OCI-LY1 (cell line): ENCODE measurements at regions not wholly inside any gene's neighbourhood (a gene's known extent, or its start where the extent isn't known, plus 50 kb on each side); places are given as distances from the start of the nearest gene placed in this dataset.

Source experiments
- H2AFZ ChIP-seq: fragments of 200-600 bp; sonication (generic), shearing (Covaris generic); 2 replicates; pipeline ENCODE4 v1.6.0; 2014; ENCODE audit warnings: antibody characterized with exemption, mild to moderate bottlenecking, low read length
- H3F3A ChIP-seq: fragments of 200-600 bp; sonication (generic), shearing (Covaris generic); 2 replicates; pipeline ENCODE4 v1.6.0; 2014; ENCODE audit warnings: mild to moderate bottlenecking, antibody characterized with exemption, low read length, moderate library complexity; ENCODE audit not compliant: insufficient read depth
- H3K27ac ChIP-seq: fragments of 200-600 bp; sonication (generic); 2 replicates; pipeline ENCODE4 v1.5.1; 2014; ENCODE audit warnings: low read length, mixed run types, mild to moderate bottlenecking, low read depth; ENCODE audit not compliant: poor library complexity, severe bottlenecking
- H3K27me3 ChIP-seq: fragments of 200-600 bp; sonication (generic); 2 replicates; pipeline ENCODE4 v1.6.0; 2014; ENCODE audit warnings: antibody characterized with exemption, mild to moderate bottlenecking, low read length, moderate library complexity; ENCODE audit not compliant: insufficient read depth
- H3K36me3 ChIP-seq: fragments of 200-600 bp; sonication (generic); 2 replicates; pipeline ENCODE4 v1.6.1; 2014; ENCODE audit warnings: mild to moderate bottlenecking, antibody characterized with exemption, low read length, moderate library complexity, mixed read lengths; ENCODE audit not compliant: insufficient read depth
- H3K4me1 ChIP-seq: fragments of 200-600 bp; sonication (generic); 2 replicates; pipeline ENCODE4 v1.5.1; 2014; ENCODE audit warnings: mild to moderate bottlenecking, low read length, moderate library complexity; ENCODE audit not compliant: insufficient read depth, severe bottlenecking
- H3K4me2 ChIP-seq: fragments of 200-600 bp; sonication (generic), shearing (Covaris generic); 2 replicates; pipeline ENCODE4 v1.6.1; 2014; ENCODE audit warnings: low read length
- H3K4me3 ChIP-seq: fragments of 200-600 bp; sonication (generic); 2 replicates; pipeline ENCODE4 v1.5.1; 2014; ENCODE audit warnings: low read length, low read depth, mild to moderate bottlenecking, mixed read lengths; ENCODE audit not compliant: poor library complexity, severe bottlenecking
- H3K79me2 ChIP-seq: fragments of 200-600 bp; shearing (Covaris generic); 2 replicates; pipeline ENCODE4 v1.6.1; 2016; ENCODE audit warnings: mixed run types, low read length, mixed read lengths; ENCODE audit not compliant: insufficient read depth
- H3K9ac ChIP-seq: fragments of 200-600 bp; sonication (generic), shearing (Covaris generic); 2 replicates; pipeline ENCODE4 v1.6.1; 2014; ENCODE audit warnings: mild to moderate bottlenecking, low read length, mixed read lengths
- H3K9me2 ChIP-seq: fragments of 200-600 bp; sonication (generic), shearing (Covaris generic); 2 replicates; pipeline ENCODE4 v1.6.1; 2014; ENCODE audit warnings: low read depth, mild to moderate bottlenecking, low read length, mixed read lengths
- H3K9me3 ChIP-seq: fragments of 200-600 bp; shearing (Covaris generic); 2 replicates; pipeline ENCODE4 v1.6.1; 2014; ENCODE audit warnings: low read length, mixed read lengths
- H4K20me1 ChIP-seq: fragments of 200-600 bp; sonication (generic), shearing (Covaris generic); 2 replicates; pipeline ENCODE4 v1.6.0; 2016; ENCODE audit warnings: mild to moderate bottlenecking, low read length; ENCODE audit not compliant: insufficient read depth
- EZH2 ChIP-seq: fragments of 200-600 bp; sonication (generic), shearing (Covaris generic); IDR thresholded peaks from 2 replicates; pipeline ENCODE4 v1.8.0; 2017; ENCODE audit warnings: borderline replicate concordance, mixed run types, mild to moderate bottlenecking, antibody characterized with exemption, low read length, moderate library complexity, mixed read lengths
- TF ChIP-seq, protein P1 (sequence below): fragments of 200-600 bp; sonication (generic), shearing (Covaris generic); IDR thresholded peaks from 2 replicates; pipeline ENCODE4 v1.5.1; 2017; ENCODE audit warnings: mild to moderate bottlenecking, antibody characterized with exemption, low read length, moderate library complexity, mixed read lengths

DNA sequence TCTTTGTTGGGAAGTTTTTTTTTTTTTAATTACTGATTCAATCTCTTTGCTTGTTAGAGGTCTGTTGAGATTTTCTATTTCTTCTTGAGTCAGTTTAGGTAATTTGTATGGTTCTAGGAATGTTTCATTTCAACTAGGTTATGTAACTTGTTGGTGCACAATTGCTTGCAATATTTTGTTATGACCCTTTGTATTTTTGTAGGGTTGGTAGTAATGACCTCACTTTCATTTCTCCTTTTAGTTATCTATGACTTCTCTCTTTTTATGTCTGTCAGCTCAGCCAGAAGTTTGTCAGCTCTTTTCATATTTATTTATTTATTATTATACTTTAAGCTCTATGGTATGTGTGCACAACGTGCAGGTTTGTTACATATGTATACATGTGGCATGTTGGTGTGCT lies 51.1 kb upstream of the SLC24A3 start:
- no peaks in the 10 kb centered on the region for H3K27me3 ChIP-seq
- H3F3A ChIP-seq, result no peaks in the 10 kb centered on the region
- no peaks in the 10 kb centered on the region for H3K36me3 ChIP-seq
- TF ChIP-seq, protein P1, sequence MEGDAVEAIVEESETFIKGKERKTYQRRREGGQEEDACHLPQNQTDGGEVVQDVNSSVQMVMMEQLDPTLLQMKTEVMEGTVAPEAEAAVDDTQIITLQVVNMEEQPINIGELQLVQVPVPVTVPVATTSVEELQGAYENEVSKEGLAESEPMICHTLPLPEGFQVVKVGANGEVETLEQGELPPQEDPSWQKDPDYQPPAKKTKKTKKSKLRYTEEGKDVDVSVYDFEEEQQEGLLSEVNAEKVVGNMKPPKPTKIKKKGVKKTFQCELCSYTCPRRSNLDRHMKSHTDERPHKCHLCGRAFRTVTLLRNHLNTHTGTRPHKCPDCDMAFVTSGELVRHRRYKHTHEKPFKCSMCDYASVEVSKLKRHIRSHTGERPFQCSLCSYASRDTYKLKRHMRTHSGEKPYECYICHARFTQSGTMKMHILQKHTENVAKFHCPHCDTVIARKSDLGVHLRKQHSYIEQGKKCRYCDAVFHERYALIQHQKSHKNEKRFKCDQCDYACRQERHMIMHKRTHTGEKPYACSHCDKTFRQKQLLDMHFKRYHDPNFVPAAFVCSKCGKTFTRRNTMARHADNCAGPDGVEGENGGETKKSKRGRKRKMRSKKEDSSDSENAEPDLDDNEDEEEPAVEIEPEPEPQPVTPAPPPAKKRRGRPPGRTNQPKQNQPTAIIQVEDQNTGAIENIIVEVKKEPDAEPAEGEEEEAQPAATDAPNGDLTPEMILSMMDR, result no peak
- TF ChIP-seq EZH2, result no peak
- no peak overlapping the region for H3K9ac ChIP-seq
- H3K4me1 ChIP-seq, result no peaks in the 10 kb centered on the region
- H3K9me2 ChIP-seq, result no peaks in the 10 kb centered on the region
- no peak overlapping the region for H3K4me3 ChIP-seq
- H3K27ac ChIP-seq, result no peak overlapping the region
- no peak overlapping the region for H3K4me2 ChIP-seq
- H3K79me2 ChIP-seq, result no peaks in the 10 kb centered on the region
- no peaks in the 10 kb centered on the region for H4K20me1 ChIP-seq
- H2AFZ ChIP-seq, result no peak overlapping the region
- H3K9me3 ChIP-seq, result no peaks in the 10 kb centered on the region
